ENCODE measurements at regions not wholly inside any gene's neighbourhood (a gene's known extent, or its start where the extent isn't known, plus 50 kb on each side); places are given as distances from the start of the nearest gene placed in this dataset.

- H3K79me2 ChIP-seq (ENCODE audit: low read length) = no peaks in the 10 kb centered on the region
- DNase-seq = no peak
- H3K9ac ChIP-seq (ENCODE audit: low read length) = no peak overlapping the region
- CTCF ChIA-PET = no interaction called here
- BruUV-seq (replicated peaks) = no TSS peak
- ATAC-seq = no peak
- H3F3A ChIP-seq (ENCODE audit: low read length, unreplicated experiment) = no peaks in the 10 kb centered on the region
- no peaks in the 10 kb centered on the region for H3K36me3 ChIP-seq (ENCODE audit: low read depth, low read length)
- H3K9me3 ChIP-seq (ENCODE audit: low read length) = no peaks in the 10 kb centered on the region
- peaks cover 40% of the 10 kb centered on the region for H3K27me3 ChIP-seq (ENCODE audit: low read length)
- no peak overlapping the region for H3K27ac ChIP-seq (ENCODE audit: low read length)
- no peaks in the 10 kb centered on the region for H3K4me1 ChIP-seq (ENCODE audit: insufficient read depth, low read length)
- no peaks in the 10 kb centered on the region for H4K20me1 ChIP-seq (ENCODE audit: low read length)
- intact Hi-C loops (cut with micrococcal nuclease) = no loop called here
- H3K4me2 ChIP-seq (ENCODE audit: low read length) = no peak overlapping the region
- no peak overlapping the region for H3K4me3 ChIP-seq (ENCODE audit: low read length)
- TF ChIP-seq, protein P1, sequence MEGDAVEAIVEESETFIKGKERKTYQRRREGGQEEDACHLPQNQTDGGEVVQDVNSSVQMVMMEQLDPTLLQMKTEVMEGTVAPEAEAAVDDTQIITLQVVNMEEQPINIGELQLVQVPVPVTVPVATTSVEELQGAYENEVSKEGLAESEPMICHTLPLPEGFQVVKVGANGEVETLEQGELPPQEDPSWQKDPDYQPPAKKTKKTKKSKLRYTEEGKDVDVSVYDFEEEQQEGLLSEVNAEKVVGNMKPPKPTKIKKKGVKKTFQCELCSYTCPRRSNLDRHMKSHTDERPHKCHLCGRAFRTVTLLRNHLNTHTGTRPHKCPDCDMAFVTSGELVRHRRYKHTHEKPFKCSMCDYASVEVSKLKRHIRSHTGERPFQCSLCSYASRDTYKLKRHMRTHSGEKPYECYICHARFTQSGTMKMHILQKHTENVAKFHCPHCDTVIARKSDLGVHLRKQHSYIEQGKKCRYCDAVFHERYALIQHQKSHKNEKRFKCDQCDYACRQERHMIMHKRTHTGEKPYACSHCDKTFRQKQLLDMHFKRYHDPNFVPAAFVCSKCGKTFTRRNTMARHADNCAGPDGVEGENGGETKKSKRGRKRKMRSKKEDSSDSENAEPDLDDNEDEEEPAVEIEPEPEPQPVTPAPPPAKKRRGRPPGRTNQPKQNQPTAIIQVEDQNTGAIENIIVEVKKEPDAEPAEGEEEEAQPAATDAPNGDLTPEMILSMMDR (conservative IDR thresholded peaks at IDR 0.05; ENCODE audit: low read depth, low read length) = no peak
- no peak for TF ChIP-seq EZH2phosphoT487 (IDR thresholded peaks at IDR 0.05; ENCODE audit: borderline replicate concordance, low read length)
- no peak for TF ChIP-seq EZH2 (IDR thresholded peaks at IDR 0.05; ENCODE audit: low read length, unreplicated experiment)
- H3K9me2 ChIP-seq (replicated peaks; ENCODE audit: low read length) = no peaks in the 10 kb centered on the region
- H2AFZ ChIP-seq (ENCODE audit: low read length) = no peak overlapping the region
- POLR2A ChIA-PET (ENCODE audit: unreplicated experiment) = no interaction called here
Measured at GRCh38 chr5:1661311-1661710, 137.6 kb upstream of the LPCAT1 start.

DNA sequence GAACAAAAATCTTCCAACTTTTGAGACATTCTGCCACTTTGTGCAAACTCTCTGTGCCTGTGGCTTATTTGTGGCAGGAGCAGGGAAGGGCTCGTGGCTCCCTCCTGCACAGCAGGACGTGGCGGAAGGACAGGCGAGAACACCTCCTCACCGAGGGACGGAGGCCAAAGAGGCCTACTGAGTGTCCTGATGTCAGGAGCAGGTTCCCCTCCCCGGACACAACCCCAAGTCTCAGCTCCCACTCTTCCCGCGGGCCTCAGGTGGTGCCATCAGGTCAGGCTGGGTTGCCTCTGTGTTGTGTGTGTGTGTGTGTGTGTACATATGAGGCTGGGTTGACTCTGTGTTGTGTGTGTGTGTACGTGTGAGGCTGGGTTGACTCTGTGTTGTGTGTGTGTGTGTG, 136.8 kb upstream of the LPCAT1 start:
- Histone ChIP-seq H3K9me2 (replicated peaks; ENCODE audit: low read length) (no peaks in the 10 kb centered on the region), H3K4me3 (ENCODE audit: low read length) (no peak overlapping the region), H3K9ac (ENCODE audit: low read length) (no peak overlapping the region), H4K20me1 (ENCODE audit: low read length) (no peaks in the 10 kb centered on the region), H3K27ac (ENCODE audit: low read length) (no peak overlapping the region), H3K4me1 (ENCODE audit: insufficient read depth, low read length) (no peaks in the 10 kb centered on the region), H3K27me3 (ENCODE audit: low read length) (peaks cover 32% of the 10 kb centered on the region), H3F3A (ENCODE audit: low read length, unreplicated experiment) (no peaks in the 10 kb centered on the region), H3K4me2 (ENCODE audit: low read length) (no peak overlapping the region), H2AFZ (ENCODE audit: low read length) (no peak overlapping the region), H3K36me3 (ENCODE audit: low read depth, low read length) (no peaks in the 10 kb centered on the region), H3K79me2 (ENCODE audit: low read length) (no peaks in the 10 kb centered on the region), H3K9me3 (ENCODE audit: low read length) (no peaks in the 10 kb centered on the region)
- ChIA-PET CTCF (no interaction called here), POLR2A (ENCODE audit: unreplicated experiment) (no interaction called here)
- no peak for DNase-seq
- BruUV-seq (replicated peaks) = no TSS peak
- TF ChIP-seq, protein P1 (conservative IDR thresholded peaks at IDR 0.05; ENCODE audit: low read depth, low read length) = no peak
- no peak for TF ChIP-seq EZH2 (IDR thresholded peaks at IDR 0.05; ENCODE audit: low read length, unreplicated experiment)
- no peak for TF ChIP-seq EZH2phosphoT487 (IDR thresholded peaks at IDR 0.05; ENCODE audit: borderline replicate concordance, low read length)
- intact Hi-C loops (cut with micrococcal nuclease) = no loop called here
- ATAC-seq = no peak

- Histone ChIP-seq H3K9me3 (ENCODE audit: low read length) (no peaks in the 10 kb centered on the region), H3F3A (ENCODE audit: low read length, unreplicated experiment) (no peaks in the 10 kb centered on the region), H3K9ac (ENCODE audit: low read length) (no peak overlapping the region), H3K4me2 (ENCODE audit: low read length) (no peak overlapping the region), H2AFZ (ENCODE audit: low read length) (no peak overlapping the region), H3K9me2 (replicated peaks; ENCODE audit: low read length) (no peaks in the 10 kb centered on the region), H3K36me3 (ENCODE audit: low read depth, low read length) (no peaks in the 10 kb centered on the region), H3K27me3 (ENCODE audit: low read length) (peaks cover 27% of the 10 kb centered on the region), H3K4me1 (ENCODE audit: insufficient read depth, low read length) (no peaks in the 10 kb centered on the region), H3K4me3 (ENCODE audit: low read length) (no peak overlapping the region), H3K79me2 (ENCODE audit: low read length) (no peaks in the 10 kb centered on the region), H3K27ac (ENCODE audit: low read length) (no peak overlapping the region), H4K20me1 (ENCODE audit: low read length) (no peaks in the 10 kb centered on the region)
- ChIA-PET CTCF (no interaction called here), POLR2A (ENCODE audit: unreplicated experiment) (no interaction called here)
- no TSS peak for BruUV-seq (replicated peaks)
- intact Hi-C loops (cut with micrococcal nuclease) = no loop called here
- ATAC-seq = no peak
- no peak for DNase-seq
- TF ChIP-seq, protein P1 (conservative IDR thresholded peaks at IDR 0.05; ENCODE audit: low read depth, low read length) = no peak
- TF ChIP-seq EZH2 (IDR thresholded peaks at IDR 0.05; ENCODE audit: low read length, unreplicated experiment) (no peak), EZH2phosphoT487 (IDR thresholded peaks at IDR 0.05; ENCODE audit: borderline replicate concordance, low read length) (no peak)
Measured at GRCh38 chr5:1660001-1660400, 136.2 kb upstream of the LPCAT1 start.
